GM23338 (cell line): ENCODE measurements at regions not wholly inside any gene's neighbourhood (a gene's known extent, or its start where the extent isn't known, plus 50 kb on each side); places are given as distances from the start of the nearest gene placed in this dataset.
"Not testable (repeated sequence)": the region's sequence is repeated elsewhere in the genome, so short reads cannot be mapped to it uniquely, and the experiment has no call there.

Source experiments
- CREB1 ChIP-seq: fragments of 250-450 bp; sonication (Bioruptor Pico); IDR thresholded peaks from 2 replicates; pipeline ENCODE4 v1.5.0; 2020; ENCODE audit warnings: low read depth, mild to moderate bottlenecking, moderate library complexity
- EZH2 ChIP-seq: fragments of 200-600 bp; sonication (generic); IDR thresholded peaks from one replicate; pipeline ENCODE4 v1.8.0; 2017; ENCODE audit warnings: antibody characterized with exemption, mild to moderate bottlenecking, low read depth; ENCODE audit not compliant: unreplicated experiment
- EZH2phosphoT487 ChIP-seq: fragments of 200-600 bp; sonication (generic); IDR thresholded peaks from one replicate; pipeline ENCODE4 v1.8.1; 2018; ENCODE audit warnings: antibody characterized with exemption; ENCODE audit not compliant: unreplicated experiment
- JUNB ChIP-seq: IDR thresholded peaks from one replicate; pipeline ENCODE4 v1.6.1; 2016; ENCODE audit warnings: antibody characterized with exemption; ENCODE audit not compliant: unreplicated experiment
- NANOG ChIP-seq: IDR thresholded peaks from 2 replicates; pipeline ENCODE4 v1.6.1; 2016; ENCODE audit warnings: antibody characterized with exemption, borderline replicate concordance
- POLR2AphosphoS5 ChIP-seq: IDR thresholded peaks from 2 replicates; pipeline ENCODE4 v1.6.1; 2016; ENCODE audit warnings: antibody characterized with exemption, low read depth
- STAT1 ChIP-seq: IDR thresholded peaks from one replicate; pipeline ENCODE4 v1.6.1; 2016; ENCODE audit warnings: antibody characterized with exemption; ENCODE audit not compliant: unreplicated experiment
- ZNF331 ChIP-seq: fragments of 250-450 bp; sonication (Bioruptor Pico); IDR thresholded peaks from 2 replicates; pipeline ENCODE4 v1.5.0; 2020; ENCODE audit warnings: low read depth, mild to moderate bottlenecking, moderate library complexity
- TF ChIP-seq, protein P1 (sequence below), 2 experiments: fragments of 200-600 bp in 1 of 2; sonication (generic) in 1 of 2; conservative IDR thresholded peaks; 2 replicates each; pipeline versions ENCODE4 v1.5.1 to v1.6.1; 2016 to 2017; ENCODE audit warnings: antibody characterized with exemption in 2 of 2, low read depth in 2 of 2, mild to moderate bottlenecking in 2 of 2, moderate library complexity in 1 of 2
- TF ChIP-seq, protein P2 (sequence below): IDR thresholded peaks from one replicate; pipeline ENCODE4 v1.6.1; 2018; ENCODE audit warnings: antibody characterized with exemption; ENCODE audit not compliant: unreplicated experiment
- TF ChIP-seq, protein P3 (sequence below): fragments of 250-450 bp; sonication (Bioruptor Pico); IDR thresholded peaks from 2 replicates; pipeline ENCODE4 v1.5.0; 2020; ENCODE audit warnings: mild to moderate bottlenecking, moderate library complexity
- TF ChIP-seq, protein P4 (sequence below): IDR thresholded peaks from 2 replicates; pipeline ENCODE4 v1.6.1; 2016; ENCODE audit warnings: antibody characterized with exemption

DNA sequence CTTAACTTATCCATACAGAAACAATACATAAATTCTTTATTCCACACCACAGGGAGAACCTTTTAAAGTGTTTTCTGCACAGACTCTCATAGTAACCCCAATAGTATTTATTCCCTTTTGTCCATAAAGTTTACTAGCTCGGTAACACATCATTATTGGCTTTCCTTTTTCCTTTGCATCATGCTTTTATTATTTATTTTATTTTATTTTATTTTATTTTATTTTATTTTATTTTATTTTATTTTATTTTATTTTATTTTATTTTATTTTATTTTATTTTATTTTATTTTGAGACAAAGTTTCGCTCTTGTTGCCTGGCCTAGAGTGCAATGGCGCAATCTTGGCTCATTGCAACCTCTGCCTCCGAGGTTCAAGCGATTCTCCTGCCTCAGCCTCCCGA is 655.4 kb downstream of the VGLL3 start:
- TF ChIP-seq, protein P1, sequence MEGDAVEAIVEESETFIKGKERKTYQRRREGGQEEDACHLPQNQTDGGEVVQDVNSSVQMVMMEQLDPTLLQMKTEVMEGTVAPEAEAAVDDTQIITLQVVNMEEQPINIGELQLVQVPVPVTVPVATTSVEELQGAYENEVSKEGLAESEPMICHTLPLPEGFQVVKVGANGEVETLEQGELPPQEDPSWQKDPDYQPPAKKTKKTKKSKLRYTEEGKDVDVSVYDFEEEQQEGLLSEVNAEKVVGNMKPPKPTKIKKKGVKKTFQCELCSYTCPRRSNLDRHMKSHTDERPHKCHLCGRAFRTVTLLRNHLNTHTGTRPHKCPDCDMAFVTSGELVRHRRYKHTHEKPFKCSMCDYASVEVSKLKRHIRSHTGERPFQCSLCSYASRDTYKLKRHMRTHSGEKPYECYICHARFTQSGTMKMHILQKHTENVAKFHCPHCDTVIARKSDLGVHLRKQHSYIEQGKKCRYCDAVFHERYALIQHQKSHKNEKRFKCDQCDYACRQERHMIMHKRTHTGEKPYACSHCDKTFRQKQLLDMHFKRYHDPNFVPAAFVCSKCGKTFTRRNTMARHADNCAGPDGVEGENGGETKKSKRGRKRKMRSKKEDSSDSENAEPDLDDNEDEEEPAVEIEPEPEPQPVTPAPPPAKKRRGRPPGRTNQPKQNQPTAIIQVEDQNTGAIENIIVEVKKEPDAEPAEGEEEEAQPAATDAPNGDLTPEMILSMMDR (conservative IDR thresholded peaks at IDR 0.05; ENCODE audit: low read depth in 2 of 2): not testable (repeated sequence)
- not testable (repeated sequence) for TF ChIP-seq POLR2AphosphoS5; JUNB; ZNF331 (CRISPR knock-in tag); EZH2; EZH2phosphoT487; CREB1 (CRISPR knock-in tag); NANOG; STAT1
- TF ChIP-seq, protein P2, sequence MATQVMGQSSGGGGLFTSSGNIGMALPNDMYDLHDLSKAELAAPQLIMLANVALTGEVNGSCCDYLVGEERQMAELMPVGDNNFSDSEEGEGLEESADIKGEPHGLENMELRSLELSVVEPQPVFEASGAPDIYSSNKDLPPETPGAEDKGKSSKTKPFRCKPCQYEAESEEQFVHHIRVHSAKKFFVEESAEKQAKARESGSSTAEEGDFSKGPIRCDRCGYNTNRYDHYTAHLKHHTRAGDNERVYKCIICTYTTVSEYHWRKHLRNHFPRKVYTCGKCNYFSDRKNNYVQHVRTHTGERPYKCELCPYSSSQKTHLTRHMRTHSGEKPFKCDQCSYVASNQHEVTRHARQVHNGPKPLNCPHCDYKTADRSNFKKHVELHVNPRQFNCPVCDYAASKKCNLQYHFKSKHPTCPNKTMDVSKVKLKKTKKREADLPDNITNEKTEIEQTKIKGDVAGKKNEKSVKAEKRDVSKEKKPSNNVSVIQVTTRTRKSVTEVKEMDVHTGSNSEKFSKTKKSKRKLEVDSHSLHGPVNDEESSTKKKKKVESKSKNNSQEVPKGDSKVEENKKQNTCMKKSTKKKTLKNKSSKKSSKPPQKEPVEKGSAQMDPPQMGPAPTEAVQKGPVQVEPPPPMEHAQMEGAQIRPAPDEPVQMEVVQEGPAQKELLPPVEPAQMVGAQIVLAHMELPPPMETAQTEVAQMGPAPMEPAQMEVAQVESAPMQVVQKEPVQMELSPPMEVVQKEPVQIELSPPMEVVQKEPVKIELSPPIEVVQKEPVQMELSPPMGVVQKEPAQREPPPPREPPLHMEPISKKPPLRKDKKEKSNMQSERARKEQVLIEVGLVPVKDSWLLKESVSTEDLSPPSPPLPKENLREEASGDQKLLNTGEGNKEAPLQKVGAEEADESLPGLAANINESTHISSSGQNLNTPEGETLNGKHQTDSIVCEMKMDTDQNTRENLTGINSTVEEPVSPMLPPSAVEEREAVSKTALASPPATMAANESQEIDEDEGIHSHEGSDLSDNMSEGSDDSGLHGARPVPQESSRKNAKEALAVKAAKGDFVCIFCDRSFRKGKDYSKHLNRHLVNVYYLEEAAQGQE: not testable (repeated sequence)
- TF ChIP-seq, protein P3, sequence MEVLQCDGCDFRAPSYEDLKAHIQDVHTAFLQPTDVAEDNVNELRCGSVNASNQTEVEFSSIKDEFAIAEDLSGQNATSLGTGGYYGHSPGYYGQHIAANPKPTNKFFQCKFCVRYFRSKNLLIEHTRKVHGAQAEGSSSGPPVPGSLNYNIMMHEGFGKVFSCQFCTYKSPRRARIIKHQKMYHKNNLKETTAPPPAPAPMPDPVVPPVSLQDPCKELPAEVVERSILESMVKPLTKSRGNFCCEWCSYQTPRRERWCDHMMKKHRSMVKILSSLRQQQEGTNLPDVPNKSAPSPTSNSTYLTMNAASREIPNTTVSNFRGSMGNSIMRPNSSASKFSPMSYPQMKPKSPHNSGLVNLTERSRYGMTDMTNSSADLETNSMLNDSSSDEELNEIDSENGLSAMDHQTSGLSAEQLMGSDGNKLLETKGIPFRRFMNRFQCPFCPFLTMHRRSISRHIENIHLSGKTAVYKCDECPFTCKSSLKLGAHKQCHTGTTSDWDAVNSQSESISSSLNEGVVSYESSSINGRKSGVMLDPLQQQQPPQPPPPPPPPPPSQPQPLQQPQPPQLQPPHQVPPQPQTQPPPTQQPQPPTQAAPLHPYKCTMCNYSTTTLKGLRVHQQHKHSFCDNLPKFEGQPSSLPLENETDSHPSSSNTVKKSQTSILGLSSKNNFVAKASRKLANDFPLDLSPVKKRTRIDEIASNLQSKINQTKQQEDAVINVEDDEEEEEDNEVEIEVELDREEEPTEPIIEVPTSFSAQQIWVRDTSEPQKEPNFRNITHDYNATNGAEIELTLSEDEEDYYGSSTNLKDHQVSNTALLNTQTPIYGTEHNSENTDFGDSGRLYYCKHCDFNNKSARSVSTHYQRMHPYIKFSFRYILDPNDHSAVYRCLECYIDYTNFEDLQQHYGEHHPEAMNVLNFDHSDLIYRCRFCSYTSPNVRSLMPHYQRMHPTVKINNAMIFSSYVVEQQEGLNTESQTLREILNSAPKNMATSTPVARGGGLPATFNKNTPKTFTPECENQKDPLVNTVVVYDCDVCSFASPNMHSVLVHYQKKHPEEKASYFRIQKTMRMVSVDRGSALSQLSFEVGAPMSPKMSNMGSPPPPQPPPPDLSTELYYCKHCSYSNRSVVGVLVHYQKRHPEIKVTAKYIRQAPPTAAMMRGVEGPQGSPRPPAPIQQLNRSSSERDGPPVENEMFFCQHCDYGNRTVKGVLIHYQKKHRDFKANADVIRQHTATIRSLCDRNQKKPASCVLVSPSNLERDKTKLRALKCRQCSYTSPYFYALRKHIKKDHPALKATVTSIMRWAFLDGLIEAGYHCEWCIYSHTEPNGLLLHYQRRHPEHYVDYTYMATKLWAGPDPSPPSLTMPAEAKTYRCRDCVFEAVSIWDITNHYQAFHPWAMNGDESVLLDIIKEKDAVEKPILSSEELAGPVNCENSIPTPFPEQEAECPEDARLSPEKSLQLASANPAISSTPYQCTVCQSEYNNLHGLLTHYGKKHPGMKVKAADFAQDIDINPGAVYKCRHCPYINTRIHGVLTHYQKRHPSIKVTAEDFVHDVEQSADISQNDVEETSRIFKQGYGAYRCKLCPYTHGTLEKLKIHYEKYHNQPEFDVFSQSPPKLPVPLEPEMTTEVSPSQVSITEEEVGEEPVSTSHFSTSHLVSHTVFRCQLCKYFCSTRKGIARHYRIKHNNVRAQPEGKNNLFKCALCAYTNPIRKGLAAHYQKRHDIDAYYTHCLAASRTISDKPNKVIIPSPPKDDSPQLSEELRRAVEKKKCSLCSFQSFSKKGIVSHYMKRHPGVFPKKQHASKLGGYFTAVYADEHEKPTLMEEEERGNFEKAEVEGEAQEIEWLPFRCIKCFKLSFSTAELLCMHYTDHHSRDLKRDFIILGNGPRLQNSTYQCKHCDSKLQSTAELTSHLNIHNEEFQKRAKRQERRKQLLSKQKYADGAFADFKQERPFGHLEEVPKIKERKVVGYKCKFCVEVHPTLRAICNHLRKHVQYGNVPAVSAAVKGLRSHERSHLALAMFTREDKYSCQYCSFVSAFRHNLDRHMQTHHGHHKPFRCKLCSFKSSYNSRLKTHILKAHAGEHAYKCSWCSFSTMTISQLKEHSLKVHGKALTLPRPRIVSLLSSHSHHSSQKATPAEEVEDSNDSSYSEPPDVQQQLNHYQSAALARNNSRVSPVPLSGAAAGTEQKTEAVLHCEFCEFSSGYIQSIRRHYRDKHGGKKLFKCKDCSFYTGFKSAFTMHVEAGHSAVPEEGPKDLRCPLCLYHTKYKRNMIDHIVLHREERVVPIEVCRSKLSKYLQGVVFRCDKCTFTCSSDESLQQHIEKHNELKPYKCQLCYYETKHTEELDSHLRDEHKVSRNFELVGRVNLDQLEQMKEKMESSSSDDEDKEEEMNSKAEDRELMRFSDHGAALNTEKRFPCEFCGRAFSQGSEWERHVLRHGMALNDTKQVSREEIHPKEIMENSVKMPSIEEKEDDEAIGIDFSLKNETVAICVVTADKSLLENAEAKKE (CRISPR knock-in tag): not testable (repeated sequence)
- TF ChIP-seq, protein P4, sequence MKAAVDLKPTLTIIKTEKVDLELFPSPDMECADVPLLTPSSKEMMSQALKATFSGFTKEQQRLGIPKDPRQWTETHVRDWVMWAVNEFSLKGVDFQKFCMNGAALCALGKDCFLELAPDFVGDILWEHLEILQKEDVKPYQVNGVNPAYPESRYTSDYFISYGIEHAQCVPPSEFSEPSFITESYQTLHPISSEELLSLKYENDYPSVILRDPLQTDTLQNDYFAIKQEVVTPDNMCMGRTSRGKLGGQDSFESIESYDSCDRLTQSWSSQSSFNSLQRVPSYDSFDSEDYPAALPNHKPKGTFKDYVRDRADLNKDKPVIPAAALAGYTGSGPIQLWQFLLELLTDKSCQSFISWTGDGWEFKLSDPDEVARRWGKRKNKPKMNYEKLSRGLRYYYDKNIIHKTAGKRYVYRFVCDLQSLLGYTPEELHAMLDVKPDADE: not testable (repeated sequence)
